Fibroblast of pulmonary artery (primary cell): ENCODE measurements at regions not wholly inside any gene's neighbourhood (a gene's known extent, or its start where the extent isn't known, plus 50 kb on each side); places are given as distances from the start of the nearest gene placed in this dataset.

Experiments
- DNase-seq: peaks from one replicate; pipeline ENCODE4 v3.0.0-alpha.2; 2010; ENCODE audit warnings: low read depth
- H3K4me3 ChIP-seq: replicated peaks from 2 replicates; pipeline ENCODE4 v1.5.1; 2011; ENCODE audit warnings: low read depth, mild to moderate bottlenecking, control low read depth, low read length, moderate library complexity
- CTCF ChIP-seq: IDR thresholded peaks from 2 replicates; pipeline ENCODE4 v1.5.1; 2011; ENCODE audit warnings: mild to moderate bottlenecking, control low read depth, low read length, inconsistent platforms; ENCODE audit errors: missing control alignments

GRCh38 chr14:95466506-95466905, 49.9 kb downstream of the SYNE3 start:
- no peak for DNase-seq
- H3K4me3 ChIP-seq: no peak overlapping the region
- TF ChIP-seq CTCF: no peak

GRCh38 chr14:95465936-95466335, 50.5 kb downstream of the SYNE3 start:
- TF ChIP-seq CTCF: no peak
- no peak overlapping the region for H3K4me3 ChIP-seq
- DNase-seq: no peak

- no peak overlapping the region for H3K4me3 ChIP-seq
- TF ChIP-seq CTCF: no peak
- no peak for DNase-seq
Observed at GRCh38 chr14:95465358-95465757, 51.1 kb downstream of the SYNE3 start.

GRCh38 chr14:95464514-95464913, 51.9 kb downstream of the SYNE3 start:
- H3K4me3 ChIP-seq: no peak overlapping the region
- DNase-seq: no peak
- TF ChIP-seq CTCF: no peak

- TF ChIP-seq CTCF: no peak
- DNase-seq: no peak
- no peak overlapping the region for H3K4me3 ChIP-seq
Observed at GRCh38 chr14:95464103-95464502, 52.3 kb downstream of the SYNE3 start.

- H3K4me3 ChIP-seq: no peak overlapping the region
- no peak for DNase-seq
- TF ChIP-seq CTCF: no peak
Observed at GRCh38 chr14:95463171-95463901, 53.1 kb downstream of the SYNE3 start.

- H3K4me3 ChIP-seq: no peak overlapping the region
- DNase-seq: no peak
- TF ChIP-seq CTCF: no peak
Observed at GRCh38 chr14:95462491-95462890, 54.0 kb downstream of the SYNE3 start.
